ENCODE measurements at regions not wholly inside any gene's neighbourhood (a gene's known extent, or its start where the extent isn't known, plus 50 kb on each side); places are given as distances from the start of the nearest gene placed in this dataset.

- intact Hi-C loops (cut with micrococcal nuclease; ENCODE audit: unreplicated experiment) (no loop called here), in situ Hi-C loops (cut with MboI) (no loop called here)
- no peaks in the 10 kb centered on the region for H3K9me3 ChIP-seq (replicated peaks; ENCODE audit: control insufficient read depth, insufficient read depth, low read length)
- FAIRE-seq (no peak), DNase-seq (ENCODE audit: low read depth, low spot score) (no peak), ATAC-seq (no peak)
- ChIA-PET SMC1A (ENCODE audit: uncharacterized antibody, unreplicated experiment) (no interaction called here), CTCF (interaction anchor here (1.3 kb wide), 1 partner anchor 9 kb away, joined by 3 read pairs; no protein-coding TSS in a partner anchor), RAD21 (ENCODE audit: unreplicated experiment) (no interaction called here), POLR2A (no interaction called here)
- no peaks in the 10 kb centered on the region for H3K27me3 ChIP-seq (replicated peaks in 1 of 2; ENCODE audit: control insufficient read depth in 2 of 2, insufficient read depth in 2 of 2, low read length in 1 of 2)
- no peaks in the 10 kb centered on the region for H4K20me1 ChIP-seq (ENCODE audit: control insufficient read depth, insufficient read depth)
- no peak overlapping the region for H3K4me2 ChIP-seq (ENCODE audit: control insufficient read depth, insufficient read depth)
- no peak for TF ChIP-seq CBX5 (IDR thresholded peaks at IDR 0.05; ENCODE audit: low read depth)
- TF ChIP-seq CHD4 (IDR thresholded peaks at IDR 0.05), result no peak
- no peak for TF ChIP-seq HCFC1 (IDR thresholded peaks at IDR 0.05; ENCODE audit: low read length)
- TF ChIP-seq MEF2B (IDR thresholded peaks at IDR 0.05; ENCODE audit: partially characterized antibody, poor library complexity, severe bottlenecking), result no peak
- TF ChIP-seq MXI1 (IDR thresholded peaks at IDR 0.05; ENCODE audit: low read depth, low read length), result no peak
- no peak for TF ChIP-seq ZNF384 (IDR thresholded peaks at IDR 0.05; ENCODE audit: borderline replicate concordance, low read depth, low read length)
- no peak for TF ChIP-seq BACH1 (IDR thresholded peaks at IDR 0.05; ENCODE audit: borderline replicate concordance)
- TF ChIP-seq ZNF217 (IDR thresholded peaks at IDR 0.05), result no peak
- no peak for TF ChIP-seq STAT3 (IDR thresholded peaks at IDR 0.05; ENCODE audit: low read depth, low read length)
- TF ChIP-seq POU2F2 (IDR thresholded peaks at IDR 0.05; ENCODE audit: borderline replicate concordance, low read depth, low read length), result no peak
- no peak for TF ChIP-seq NR2C1 (IDR thresholded peaks at IDR 0.05)
- TF ChIP-seq ZBED1 (IDR thresholded peaks at IDR 0.05; ENCODE audit: borderline replicate concordance), result no peak
- TF ChIP-seq POLR2AphosphoS5 (IDR thresholded peaks at IDR 0.05; ENCODE audit: low read length), result no peak
- no peak for TF ChIP-seq ZBTB4 (CRISPR knock-in tag; IDR thresholded peaks at IDR 0.05)
- TF ChIP-seq ESRRA (IDR thresholded peaks at IDR 0.05; ENCODE audit: low read length), result no peak
- TF ChIP-seq, protein P1, sequence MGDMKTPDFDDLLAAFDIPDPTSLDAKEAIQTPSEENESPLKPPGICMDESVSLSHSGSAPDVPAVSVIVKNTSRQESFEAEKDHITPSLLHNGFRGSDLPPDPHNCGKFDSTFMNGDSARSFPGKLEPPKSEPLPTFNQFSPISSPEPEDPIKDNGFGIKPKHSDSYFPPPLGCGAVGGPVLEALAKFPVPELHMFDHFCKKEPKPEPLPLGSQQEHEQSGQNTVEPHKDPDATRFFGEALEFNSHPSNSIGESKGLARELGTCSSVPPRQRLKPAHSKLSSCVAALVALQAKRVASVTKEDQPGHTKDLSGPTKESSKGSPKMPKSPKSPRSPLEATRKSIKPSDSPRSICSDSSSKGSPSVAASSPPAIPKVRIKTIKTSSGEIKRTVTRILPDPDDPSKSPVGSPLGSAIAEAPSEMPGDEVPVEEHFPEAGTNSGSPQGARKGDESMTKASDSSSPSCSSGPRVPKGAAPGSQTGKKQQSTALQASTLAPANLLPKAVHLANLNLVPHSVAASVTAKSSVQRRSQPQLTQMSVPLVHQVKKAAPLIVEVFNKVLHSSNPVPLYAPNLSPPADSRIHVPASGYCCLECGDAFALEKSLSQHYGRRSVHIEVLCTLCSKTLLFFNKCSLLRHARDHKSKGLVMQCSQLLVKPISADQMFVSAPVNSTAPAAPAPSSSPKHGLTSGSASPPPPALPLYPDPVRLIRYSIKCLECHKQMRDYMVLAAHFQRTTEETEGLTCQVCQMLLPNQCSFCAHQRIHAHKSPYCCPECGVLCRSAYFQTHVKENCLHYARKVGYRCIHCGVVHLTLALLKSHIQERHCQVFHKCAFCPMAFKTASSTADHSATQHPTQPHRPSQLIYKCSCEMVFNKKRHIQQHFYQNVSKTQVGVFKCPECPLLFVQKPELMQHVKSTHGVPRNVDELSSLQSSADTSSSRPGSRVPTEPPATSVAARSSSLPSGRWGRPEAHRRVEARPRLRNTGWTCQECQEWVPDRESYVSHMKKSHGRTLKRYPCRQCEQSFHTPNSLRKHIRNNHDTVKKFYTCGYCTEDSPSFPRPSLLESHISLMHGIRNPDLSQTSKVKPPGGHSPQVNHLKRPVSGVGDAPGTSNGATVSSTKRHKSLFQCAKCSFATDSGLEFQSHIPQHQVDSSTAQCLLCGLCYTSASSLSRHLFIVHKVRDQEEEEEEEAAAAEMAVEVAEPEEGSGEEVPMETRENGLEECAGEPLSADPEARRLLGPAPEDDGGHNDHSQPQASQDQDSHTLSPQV (IDR thresholded peaks at IDR 0.05), result no peak
- no peak for TF ChIP-seq SIN3A (IDR thresholded peaks at IDR 0.05; ENCODE audit: low read depth, low read length)
- no peak for TF ChIP-seq SMAD5 (IDR thresholded peaks at IDR 0.05; ENCODE audit: low read depth)
- H2AFZ ChIP-seq (ENCODE audit: control insufficient read depth, low read depth, low read length), result no peak overlapping the region
- BruUV-seq (replicated peaks), result no TSS peak
- no peak overlapping the region for H3K4me3 ChIP-seq
- H3K79me2 ChIP-seq (ENCODE audit: control insufficient read depth, insufficient read depth, low read length), result no peaks in the 10 kb centered on the region
- no peaks in the 10 kb centered on the region for H3K4me1 ChIP-seq (ENCODE audit: control insufficient read depth, insufficient read depth, low read length)
- H3K9ac ChIP-seq (ENCODE audit: control insufficient read depth, insufficient read depth, low read length), result no peak overlapping the region
- no peak overlapping the region for H3K27ac ChIP-seq (ENCODE audit: control insufficient read depth, insufficient read depth)
- H3K36me3 ChIP-seq (ENCODE audit: control insufficient read depth in 2 of 2, insufficient read depth in 2 of 2, low read length in 1 of 2), result no peaks in the 10 kb centered on the region
- WGBS (ENCODE audit: insufficient coverage, insufficient replicate concordance, low lambda C conversion rate, missing lambda C conversion rate), result 25% methylated on average over 4 of the region's 4 CpGs
Measured at GRCh38 chr3:147304756-147305155, 101.6 kb downstream of the ZIC4 start.
